ENCODE measurements at regions not wholly inside any gene's neighbourhood (a gene's known extent, or its start where the extent isn't known, plus 50 kb on each side); places are given as distances from the start of the nearest gene placed in this dataset.

GRCh38 chr3:48084929-48085328, 68.7 kb upstream of the MAP4 start:
- H3K36me3 ChIP-seq (replicated peaks; ENCODE audit: insufficient read depth, low read length): no peaks in the 10 kb centered on the region; the same call in 1 of the 2 replicates
- DNase-seq: no peak
- H3K9me3 ChIP-seq (replicated peaks; ENCODE audit: insufficient read depth, low read length): no peaks in the 10 kb centered on the region
- no peak overlapping the region for H3K4me3 ChIP-seq (ENCODE audit: low read length)
- no peaks in the 10 kb centered on the region for H3K27me3 ChIP-seq (replicated peaks; ENCODE audit: insufficient read depth, low read length)
- H4K20me1 ChIP-seq (ENCODE audit: insufficient read depth, low read length): peaks cover 14% of the 10 kb centered on the region
- peaks cover 17% of the 10 kb centered on the region for H3F3A ChIP-seq (ENCODE audit: insufficient read depth, low read length)
- no peak overlapping the region for H3K27ac ChIP-seq (ENCODE audit: low read length)
- H3K4me1 ChIP-seq (ENCODE audit: low read length): peaks cover 7% of the 10 kb centered on the region
- H3K79me2 ChIP-seq (ENCODE audit: low read length): peaks cover 79% of the 10 kb centered on the region
- H3K9me2 ChIP-seq (replicated peaks; ENCODE audit: insufficient read depth, low read length): no peaks in the 10 kb centered on the region
- TF ChIP-seq EZH2phosphoT487 (IDR thresholded peaks at IDR 0.05; ENCODE audit: low read length) (no peak), EZH2 (optimal IDR thresholded peaks at IDR 0.05; ENCODE audit: low read depth, low read length) (no peak)
- TF ChIP-seq, protein P1, sequence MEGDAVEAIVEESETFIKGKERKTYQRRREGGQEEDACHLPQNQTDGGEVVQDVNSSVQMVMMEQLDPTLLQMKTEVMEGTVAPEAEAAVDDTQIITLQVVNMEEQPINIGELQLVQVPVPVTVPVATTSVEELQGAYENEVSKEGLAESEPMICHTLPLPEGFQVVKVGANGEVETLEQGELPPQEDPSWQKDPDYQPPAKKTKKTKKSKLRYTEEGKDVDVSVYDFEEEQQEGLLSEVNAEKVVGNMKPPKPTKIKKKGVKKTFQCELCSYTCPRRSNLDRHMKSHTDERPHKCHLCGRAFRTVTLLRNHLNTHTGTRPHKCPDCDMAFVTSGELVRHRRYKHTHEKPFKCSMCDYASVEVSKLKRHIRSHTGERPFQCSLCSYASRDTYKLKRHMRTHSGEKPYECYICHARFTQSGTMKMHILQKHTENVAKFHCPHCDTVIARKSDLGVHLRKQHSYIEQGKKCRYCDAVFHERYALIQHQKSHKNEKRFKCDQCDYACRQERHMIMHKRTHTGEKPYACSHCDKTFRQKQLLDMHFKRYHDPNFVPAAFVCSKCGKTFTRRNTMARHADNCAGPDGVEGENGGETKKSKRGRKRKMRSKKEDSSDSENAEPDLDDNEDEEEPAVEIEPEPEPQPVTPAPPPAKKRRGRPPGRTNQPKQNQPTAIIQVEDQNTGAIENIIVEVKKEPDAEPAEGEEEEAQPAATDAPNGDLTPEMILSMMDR (IDR thresholded peaks at IDR 0.05; ENCODE audit: low read length): no peak
- no peak overlapping the region for H3K4me2 ChIP-seq (ENCODE audit: low read depth, low read length)
- H2AFZ ChIP-seq (ENCODE audit: low read length): no peak overlapping the region
- no peak overlapping the region for H3K9ac ChIP-seq (ENCODE audit: low read length)

- no peak overlapping the region for H2AFZ ChIP-seq (ENCODE audit: low read length)
- H3K27ac ChIP-seq (ENCODE audit: low read length): no peak overlapping the region
- H3K27me3 ChIP-seq (replicated peaks; ENCODE audit: insufficient read depth, low read length): no peaks in the 10 kb centered on the region
- H3K9me2 ChIP-seq (replicated peaks; ENCODE audit: insufficient read depth, low read length): no peaks in the 10 kb centered on the region
- no peaks in the 10 kb centered on the region for H3K9me3 ChIP-seq (replicated peaks; ENCODE audit: insufficient read depth, low read length)
- peaks cover 87% of the 10 kb centered on the region for H3K79me2 ChIP-seq (ENCODE audit: low read length)
- TF ChIP-seq, protein P1 (IDR thresholded peaks at IDR 0.05; ENCODE audit: low read length): no peak
- no peak for TF ChIP-seq EZH2phosphoT487 (IDR thresholded peaks at IDR 0.05; ENCODE audit: low read length)
- no peak for TF ChIP-seq EZH2 (optimal IDR thresholded peaks at IDR 0.05; ENCODE audit: low read depth, low read length)
- peaks cover 15% of the 10 kb centered on the region for H3F3A ChIP-seq (ENCODE audit: insufficient read depth, low read length)
- no peak overlapping the region for H3K4me2 ChIP-seq (ENCODE audit: low read depth, low read length)
- H3K9ac ChIP-seq (ENCODE audit: low read length): no peak overlapping the region
- H3K4me1 ChIP-seq (ENCODE audit: low read length): peaks cover 7% of the 10 kb centered on the region
- no peak for DNase-seq
- H4K20me1 ChIP-seq (ENCODE audit: insufficient read depth, low read length): peaks cover 14% of the 10 kb centered on the region
- no peak overlapping the region for H3K4me3 ChIP-seq (ENCODE audit: low read length)
- H3K36me3 ChIP-seq (replicated peaks; ENCODE audit: insufficient read depth, low read length): no peaks in the 10 kb centered on the region; the same call in 1 of the 2 replicates
Observed at GRCh38 chr3:48084170-48084569, 68.0 kb upstream of the MAP4 start.

DNA sequence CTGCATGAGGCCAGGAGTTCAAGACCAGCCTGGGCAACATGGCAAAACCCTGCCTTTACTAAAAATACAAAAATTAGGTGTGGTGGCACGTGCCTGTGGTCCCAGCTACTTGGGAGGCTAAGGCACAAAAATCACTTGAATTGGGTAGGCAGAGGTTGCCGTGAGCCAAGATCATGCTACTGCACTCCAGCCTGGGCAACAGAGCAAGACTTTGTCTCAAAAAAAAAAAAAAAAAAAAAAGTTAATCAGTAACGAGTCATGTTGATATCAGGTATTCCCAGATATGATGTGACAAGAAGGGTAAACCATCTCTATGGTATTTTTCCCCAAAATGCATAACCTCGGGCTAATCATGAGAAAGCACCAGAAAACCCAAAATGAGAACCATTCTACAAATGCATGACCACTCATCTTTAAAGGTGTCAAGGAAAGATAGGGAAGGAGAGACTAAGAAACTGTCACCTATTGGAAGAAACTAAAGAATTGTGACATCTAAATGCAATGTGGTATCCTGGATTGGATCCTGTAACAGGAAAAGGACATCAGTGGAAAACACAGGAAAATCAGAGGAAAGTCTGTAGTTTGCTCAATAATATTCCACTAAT, 66.5 kb upstream of the MAP4 start:
- Histone ChIP-seq H3F3A (ENCODE audit: insufficient read depth, low read length) (peaks cover 6% of the 10 kb centered on the region), H3K4me3 (ENCODE audit: low read length) (no peak overlapping the region), H2AFZ (ENCODE audit: low read length) (no peak overlapping the region), H3K9me3 (replicated peaks; ENCODE audit: insufficient read depth, low read length) (no peaks in the 10 kb centered on the region), H3K36me3 (replicated peaks; ENCODE audit: insufficient read depth, low read length) (no peaks in the 10 kb centered on the region; the same call in 1 of the 2 replicates), H3K27ac (ENCODE audit: low read length) (no peak overlapping the region), H3K79me2 (ENCODE audit: low read length) (peaks cover 92% of the 10 kb centered on the region), H4K20me1 (ENCODE audit: insufficient read depth, low read length) (peaks cover 14% of the 10 kb centered on the region), H3K4me2 (ENCODE audit: low read depth, low read length) (no peak overlapping the region), H3K4me1 (ENCODE audit: low read length) (peaks cover 7% of the 10 kb centered on the region), H3K9me2 (replicated peaks; ENCODE audit: insufficient read depth, low read length) (no peaks in the 10 kb centered on the region), H3K9ac (ENCODE audit: low read length) (no peak overlapping the region), H3K27me3 (replicated peaks; ENCODE audit: insufficient read depth, low read length) (no peaks in the 10 kb centered on the region)
- no peak for DNase-seq
- no peak for TF ChIP-seq EZH2phosphoT487 (IDR thresholded peaks at IDR 0.05; ENCODE audit: low read length)
- TF ChIP-seq, protein P1 (IDR thresholded peaks at IDR 0.05; ENCODE audit: low read length): no peak
- no peak for TF ChIP-seq EZH2 (optimal IDR thresholded peaks at IDR 0.05; ENCODE audit: low read depth, low read length)
